WTC11 (cell line): ENCODE measurements at regions not wholly inside any gene's neighbourhood (a gene's known extent, or its start where the extent isn't known, plus 50 kb on each side); places are given as distances from the start of the nearest gene placed in this dataset.

Experiments used
- ATAC-seq: fragments of 200-7000 bp; cut with Tn5 transposase; 2 replicates; pipeline ENCODE4 v1.10.0; 2021; ENCODE audit warnings: mild to moderate bottlenecking, moderate library complexity
- CTCF ChIA-PET: fragments of 300-600 bp; sonication (Branson Sonifier 250); formaldehyde crosslinking; loops from one replicate; lab custom pipeline; 2021; ENCODE audit warnings: antibody characterized with exemption; lab: Charles Lee
- POLR2A ChIA-PET: fragments of 350-600 bp; sonication (Branson Sonifier 250); formaldehyde crosslinking; loops from one replicate; lab custom pipeline; 2021; ENCODE audit warnings: antibody characterized with exemption; lab: Charles Lee
- DNase-seq: peaks from one replicate; pipeline ENCODE4 v3.0.0; 2021; ENCODE audit warnings: low spot score
- H3K27ac Mint-ChIP-seq: 2 replicates; pipeline ENCODE4 v1.8.0; 2021; ENCODE audit warnings: mixed read lengths
- H3K27me3 Mint-ChIP-seq: 2 replicates; pipeline ENCODE4 v1.8.0; 2021; ENCODE audit warnings: low read depth, mild to moderate bottlenecking, moderate library complexity, mixed read lengths
- H3K36me3 Mint-ChIP-seq: 2 replicates; pipeline ENCODE4 v1.8.0; 2021; ENCODE audit warnings: mixed read lengths
- H3K4me1 Mint-ChIP-seq: 2 replicates; pipeline ENCODE4 v1.8.0; 2022; ENCODE audit warnings: mixed read lengths
- H3K4me3 Mint-ChIP-seq: 2 replicates; pipeline ENCODE4 v1.8.0; 2021; ENCODE audit warnings: mild to moderate bottlenecking, moderate library complexity, mixed read lengths
- H3K9me3 Mint-ChIP-seq: 2 replicates; pipeline ENCODE4 v1.8.0; 2021; ENCODE audit warnings: mixed read lengths
- ELF4 ChIP-seq: sonication (generic); formaldehyde crosslinking; IDR thresholded peaks from 2 replicates; pipeline ENCODE4 v1.8.1; 2022; ENCODE audit warnings: low read depth, mild to moderate bottlenecking, moderate library complexity, missing genetic modification reagents
- MYBL2 ChIP-seq: sonication (generic); formaldehyde crosslinking; IDR thresholded peaks from 2 replicates; pipeline ENCODE4 v1.8.1; 2023; ENCODE audit warnings: mild to moderate bottlenecking, moderate library complexity, missing genetic modification reagents
- ZNF121 ChIP-seq: sonication (generic); formaldehyde crosslinking; IDR thresholded peaks from 2 replicates; pipeline ENCODE4 v1.8.0; 2023; ENCODE audit warnings: missing genetic modification reagents
- ZNF219 ChIP-seq: sonication (generic); formaldehyde crosslinking; IDR thresholded peaks from 2 replicates; pipeline ENCODE4 v1.8.0; 2023; ENCODE audit warnings: missing genetic modification reagents, mild to moderate bottlenecking, borderline replicate concordance
- ZNF263 ChIP-seq: sonication (generic); formaldehyde crosslinking; IDR thresholded peaks from 2 replicates; pipeline ENCODE4 v1.8.1; 2022; ENCODE audit warnings: low read depth, mild to moderate bottlenecking, moderate library complexity, missing genetic modification reagents
- ZNF396 ChIP-seq: fragments of 250-450 bp; sonication (Bioruptor Pico); IDR thresholded peaks from 2 replicates; pipeline ENCODE4 v1.8.0; 2021; ENCODE audit warnings: mild to moderate bottlenecking, moderate library complexity, borderline replicate concordance
- TF ChIP-seq, protein P1 (sequence below): sonication (generic); formaldehyde crosslinking; IDR thresholded peaks from 2 replicates; pipeline ENCODE4 v1.8.0; 2022; ENCODE audit warnings: missing genetic modification reagents
- TF ChIP-seq, protein P2 (sequence below): sonication (generic); formaldehyde crosslinking; IDR thresholded peaks from 2 replicates; pipeline ENCODE4 v1.8.1; 2022; ENCODE audit warnings: low read depth, missing genetic modification reagents, borderline replicate concordance
- TF ChIP-seq, protein P3 (sequence below): fragments of 250-450 bp; sonication (Bioruptor Pico); IDR thresholded peaks from 2 replicates; pipeline ENCODE4 v1.8.0; 2021; ENCODE audit warnings: mild to moderate bottlenecking
- TF ChIP-seq, protein P4 (sequence below): fragments of 250-450 bp; sonication (Bioruptor Pico); IDR thresholded peaks from 2 replicates; pipeline ENCODE4 v1.9.0; 2021; ENCODE audit warnings: mild to moderate bottlenecking
- TF ChIP-seq, protein P5 (sequence below): sonication (generic); formaldehyde crosslinking; IDR thresholded peaks from 2 replicates; pipeline ENCODE4 v1.8.0; 2022; ENCODE audit warnings: mild to moderate bottlenecking, missing genetic modification reagents

DNA sequence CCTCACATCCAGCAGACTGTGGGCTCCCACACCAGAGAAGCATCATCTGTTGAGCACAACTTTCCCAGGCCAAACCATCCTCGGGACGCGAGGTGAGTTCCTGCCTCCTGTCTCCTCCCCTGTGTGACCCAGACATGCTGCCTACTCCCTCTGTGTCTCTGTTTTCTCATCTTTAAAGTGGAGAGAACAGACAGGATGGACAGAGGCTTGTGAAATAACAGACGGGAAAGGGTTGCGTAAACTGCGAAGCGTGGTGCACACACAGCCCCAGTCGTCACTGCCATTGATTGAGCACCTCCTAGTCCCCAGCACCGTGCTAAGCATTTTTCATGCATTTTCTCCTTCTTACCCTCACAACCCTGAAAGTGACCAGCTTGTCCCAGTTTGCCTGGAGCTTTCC is 52.1 kb upstream of the LMX1B start (continued):
- TF ChIP-seq, protein P1, sequence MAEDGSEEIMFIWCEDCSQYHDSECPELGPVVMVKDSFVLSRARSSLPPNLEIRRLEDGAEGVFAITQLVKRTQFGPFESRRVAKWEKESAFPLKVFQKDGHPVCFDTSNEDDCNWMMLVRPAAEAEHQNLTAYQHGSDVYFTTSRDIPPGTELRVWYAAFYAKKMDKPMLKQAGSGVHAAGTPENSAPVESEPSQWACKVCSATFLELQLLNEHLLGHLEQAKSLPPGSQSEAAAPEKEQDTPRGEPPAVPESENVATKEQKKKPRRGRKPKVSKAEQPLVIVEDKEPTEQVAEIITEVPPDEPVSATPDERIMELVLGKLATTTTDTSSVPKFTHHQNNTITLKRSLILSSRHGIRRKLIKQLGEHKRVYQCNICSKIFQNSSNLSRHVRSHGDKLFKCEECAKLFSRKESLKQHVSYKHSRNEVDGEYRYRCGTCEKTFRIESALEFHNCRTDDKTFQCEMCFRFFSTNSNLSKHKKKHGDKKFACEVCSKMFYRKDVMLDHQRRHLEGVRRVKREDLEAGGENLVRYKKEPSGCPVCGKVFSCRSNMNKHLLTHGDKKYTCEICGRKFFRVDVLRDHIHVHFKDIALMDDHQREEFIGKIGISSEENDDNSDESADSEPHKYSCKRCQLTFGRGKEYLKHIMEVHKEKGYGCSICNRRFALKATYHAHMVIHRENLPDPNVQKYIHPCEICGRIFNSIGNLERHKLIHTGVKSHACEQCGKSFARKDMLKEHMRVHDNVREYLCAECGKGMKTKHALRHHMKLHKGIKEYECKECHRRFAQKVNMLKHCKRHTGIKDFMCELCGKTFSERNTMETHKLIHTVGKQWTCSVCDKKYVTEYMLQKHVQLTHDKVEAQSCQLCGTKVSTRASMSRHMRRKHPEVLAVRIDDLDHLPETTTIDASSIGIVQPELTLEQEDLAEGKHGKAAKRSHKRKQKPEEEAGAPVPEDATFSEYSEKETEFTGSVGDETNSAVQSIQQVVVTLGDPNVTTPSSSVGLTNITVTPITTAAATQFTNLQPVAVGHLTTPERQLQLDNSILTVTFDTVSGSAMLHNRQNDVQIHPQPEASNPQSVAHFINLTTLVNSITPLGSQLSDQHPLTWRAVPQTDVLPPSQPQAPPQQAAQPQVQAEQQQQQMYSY: no peak
- TF ChIP-seq, protein P2, sequence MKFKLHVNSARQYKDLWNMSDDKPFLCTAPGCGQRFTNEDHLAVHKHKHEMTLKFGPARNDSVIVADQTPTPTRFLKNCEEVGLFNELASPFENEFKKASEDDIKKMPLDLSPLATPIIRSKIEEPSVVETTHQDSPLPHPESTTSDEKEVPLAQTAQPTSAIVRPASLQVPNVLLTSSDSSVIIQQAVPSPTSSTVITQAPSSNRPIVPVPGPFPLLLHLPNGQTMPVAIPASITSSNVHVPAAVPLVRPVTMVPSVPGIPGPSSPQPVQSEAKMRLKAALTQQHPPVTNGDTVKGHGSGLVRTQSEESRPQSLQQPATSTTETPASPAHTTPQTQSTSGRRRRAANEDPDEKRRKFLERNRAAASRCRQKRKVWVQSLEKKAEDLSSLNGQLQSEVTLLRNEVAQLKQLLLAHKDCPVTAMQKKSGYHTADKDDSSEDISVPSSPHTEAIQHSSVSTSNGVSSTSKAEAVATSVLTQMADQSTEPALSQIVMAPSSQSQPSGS: no peak
- TF ChIP-seq ZNF121 (CRISPR knock-in tag): no peak
- TF ChIP-seq ZNF263 (CRISPR knock-in tag): no peak
- TF ChIP-seq ZNF396 (CRISPR knock-in tag): no peak
- TF ChIP-seq ZNF219: no peak
- no peak for TF ChIP-seq MYBL2
- TF ChIP-seq, all 79 proteins: peak for 0

DNA sequence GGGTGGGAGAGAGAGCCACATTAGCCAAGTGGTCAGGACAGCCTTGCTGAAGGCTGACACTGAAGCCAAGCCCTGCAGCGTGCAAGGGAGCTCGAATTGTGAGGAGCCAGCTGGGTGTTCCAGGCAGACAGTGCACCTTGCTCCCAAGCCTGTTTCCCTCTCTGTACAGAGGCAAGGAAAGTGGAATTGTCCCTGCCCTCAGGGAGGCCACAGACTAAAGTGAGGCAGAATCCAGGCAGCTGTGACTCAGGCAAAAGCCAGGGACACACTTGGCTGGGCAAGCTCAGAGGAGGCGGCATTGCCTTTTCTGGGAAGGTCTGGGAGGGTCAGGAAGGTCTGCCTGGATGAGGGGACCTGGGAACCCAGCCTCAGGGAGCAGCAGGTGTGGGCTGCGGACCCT is 50.2 kb upstream of the LMX1B start:
- Mint-ChIP-seq H3K9me3 (no peaks in the 10 kb centered on the region), H3K36me3 (no peaks in the 10 kb centered on the region), H3K27me3 (no peaks in the 10 kb centered on the region; the same call in 1 of the 2 replicates), H3K27ac (no peak overlapping the region), H3K4me3 (no peak overlapping the region), H3K4me1 (no peaks in the 10 kb centered on the region)
- no peak for ATAC-seq
- DNase-seq: no peak
- ChIA-PET CTCF (interaction anchor here (0.8 to 4.6 kb wide), 15 partner anchors 8 to 218 kb away, joined by 3 to 48 read pairs (median 6); no protein-coding TSS in a partner anchor), POLR2A (no interaction called here)
- TF ChIP-seq, protein P3, sequence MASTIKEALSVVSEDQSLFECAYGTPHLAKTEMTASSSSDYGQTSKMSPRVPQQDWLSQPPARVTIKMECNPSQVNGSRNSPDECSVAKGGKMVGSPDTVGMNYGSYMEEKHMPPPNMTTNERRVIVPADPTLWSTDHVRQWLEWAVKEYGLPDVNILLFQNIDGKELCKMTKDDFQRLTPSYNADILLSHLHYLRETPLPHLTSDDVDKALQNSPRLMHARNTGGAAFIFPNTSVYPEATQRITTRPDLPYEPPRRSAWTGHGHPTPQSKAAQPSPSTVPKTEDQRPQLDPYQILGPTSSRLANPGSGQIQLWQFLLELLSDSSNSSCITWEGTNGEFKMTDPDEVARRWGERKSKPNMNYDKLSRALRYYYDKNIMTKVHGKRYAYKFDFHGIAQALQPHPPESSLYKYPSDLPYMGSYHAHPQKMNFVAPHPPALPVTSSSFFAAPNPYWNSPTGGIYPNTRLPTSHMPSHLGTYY (CRISPR knock-in tag): no peak
- no peak for TF ChIP-seq ELF4 (CRISPR knock-in tag)
- TF ChIP-seq, protein P4, sequence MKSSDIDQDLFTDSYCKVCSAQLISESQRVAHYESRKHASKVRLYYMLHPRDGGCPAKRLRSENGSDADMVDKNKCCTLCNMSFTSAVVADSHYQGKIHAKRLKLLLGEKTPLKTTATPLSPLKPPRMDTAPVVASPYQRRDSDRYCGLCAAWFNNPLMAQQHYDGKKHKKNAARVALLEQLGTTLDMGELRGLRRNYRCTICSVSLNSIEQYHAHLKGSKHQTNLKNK (CRISPR knock-in tag): no peak
- TF ChIP-seq, protein P5, sequence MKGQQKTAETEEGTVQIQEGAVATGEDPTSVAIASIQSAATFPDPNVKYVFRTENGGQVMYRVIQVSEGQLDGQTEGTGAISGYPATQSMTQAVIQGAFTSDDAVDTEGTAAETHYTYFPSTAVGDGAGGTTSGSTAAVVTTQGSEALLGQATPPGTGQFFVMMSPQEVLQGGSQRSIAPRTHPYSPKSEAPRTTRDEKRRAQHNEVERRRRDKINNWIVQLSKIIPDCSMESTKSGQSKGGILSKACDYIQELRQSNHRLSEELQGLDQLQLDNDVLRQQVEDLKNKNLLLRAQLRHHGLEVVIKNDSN (CRISPR knock-in tag): no peak
